ENCODE measurements at regions not wholly inside any gene's neighbourhood (a gene's known extent, or its start where the extent isn't known, plus 50 kb on each side); places are given as distances from the start of the nearest gene placed in this dataset.

- no peak for DNase-seq
Measured at GRCh38 chr7:41374150-41374848, 328.6 kb downstream of the INHBA start.

GRCh38 chr7:41367967-41368882 lies 334.7 kb downstream of the INHBA start:
- DNase-seq: no peak

GRCh38 chr7:41351091-41351490 lies 351.8 kb downstream of the INHBA start:
- no peak for DNase-seq

GRCh38 chr7:41346878-41347277 lies 356.0 kb downstream of the INHBA start:
- DNase-seq: no peak

- DNase-seq: no peak
Measured at GRCh38 chr7:41339913-41340676, 362.8 kb downstream of the INHBA start.

- DNase-seq: no peak
Measured at GRCh38 chr7:41336981-41337380, 365.9 kb downstream of the INHBA start.

GRCh38 chr7:41336455-41336952 lies 366.4 kb downstream of the INHBA start:
- DNase-seq: no peak

- DNase-seq: no peak
Measured at GRCh38 chr7:41334071-41334862, 368.6 kb downstream of the INHBA start.

- no peak for DNase-seq
Measured at GRCh38 chr7:41333511-41333910, 369.4 kb downstream of the INHBA start.

- no peak for DNase-seq
Measured at GRCh38 chr7:41331194-41331593, 371.7 kb downstream of the INHBA start.

- DNase-seq: no peak
Measured at GRCh38 chr7:41328544-41328943, 374.3 kb downstream of the INHBA start.

- no peak for DNase-seq
Measured at GRCh38 chr7:41328131-41328530, 374.8 kb downstream of the INHBA start.

GRCh38 chr7:41326616-41327015 lies 376.3 kb downstream of the INHBA start:
- DNase-seq: no peak

- DNase-seq: no peak
Measured at GRCh38 chr7:41323806-41324205, 379.1 kb downstream of the INHBA start.

GRCh38 chr7:41319581-41319980 lies 383.3 kb downstream of the INHBA start:
- no peak for DNase-seq

- DNase-seq: no peak
Measured at GRCh38 chr7:41316410-41316809, 386.5 kb downstream of the INHBA start.

- no peak for DNase-seq
Measured at GRCh38 chr7:41315764-41316163, 387.1 kb downstream of the INHBA start.

- no peak for DNase-seq
Measured at GRCh38 chr7:41313171-41313570, 389.7 kb downstream of the INHBA start.

- no peak for DNase-seq
Measured at GRCh38 chr7:41312235-41312634, 390.7 kb downstream of the INHBA start.

- DNase-seq: no peak
Measured at GRCh38 chr7:41311301-41311700, 391.6 kb downstream of the INHBA start.

- DNase-seq: no peak
Measured at GRCh38 chr7:41306486-41306885, 396.4 kb downstream of the INHBA start.

Measured in nucleus accumbens (tissue), 56 donors.